Jurkat, Clone E6-1 (cell line): ENCODE measurements at regions not wholly inside any gene's neighbourhood (a gene's known extent, or its start where the extent isn't known, plus 50 kb on each side); places are given as distances from the start of the nearest gene placed in this dataset.

Source experiments
- DNase-seq: peaks from one replicate; pipeline ENCODE4 v3.0.0-alpha.2; 2011; ENCODE audit warnings: low read depth, low spot score
- H3K4me3 ChIP-seq: 2 replicates; pipeline ENCODE4 v1.5.1; 2011; ENCODE audit warnings: mild to moderate bottlenecking, low read length, control low read depth, moderate library complexity

- no peak for DNase-seq
- H3K4me3 ChIP-seq = no peak overlapping the region
These were observed 81.2 kb downstream of the INSIG2 start for GRCh38 chr2:118169359-118170005.

- DNase-seq = no peak
- H3K4me3 ChIP-seq = no peak overlapping the region
These were observed 80.3 kb downstream of the INSIG2 start for GRCh38 chr2:118168615-118169014.

GRCh38 chr2:118167026-118167425 lies 78.8 kb downstream of the INSIG2 start:
- DNase-seq = no peak
- H3K4me3 ChIP-seq = no peak overlapping the region

- H3K4me3 ChIP-seq = no peak overlapping the region
- DNase-seq = no peak
These were observed 78.0 kb downstream of the INSIG2 start for GRCh38 chr2:118166242-118166641.

GRCh38 chr2:118165595-118165994 lies 77.3 kb downstream of the INSIG2 start:
- no peak overlapping the region for H3K4me3 ChIP-seq
- no peak for DNase-seq
